Osteocyte (in vitro differentiated cells): ENCODE measurements at regions not wholly inside any gene's neighbourhood (a gene's known extent, or its start where the extent isn't known, plus 50 kb on each side); places are given as distances from the start of the nearest gene placed in this dataset.

Experiments
- DNase-seq: peaks from one replicate; pipeline ENCODE4 v3.0.0; 2021; ENCODE audit warnings: mixed read lengths; ENCODE audit not compliant: unreplicated experiment; ENCODE audit errors: extremely low spot score
- H3K27ac Mint-ChIP-seq: one replicate; pipeline ENCODE4 v1.8.0; 2021; ENCODE audit warnings: mild to moderate bottlenecking, mixed read lengths; ENCODE audit not compliant: unreplicated experiment
- H3K27me3 Mint-ChIP-seq: one replicate; pipeline ENCODE4 v1.8.0; 2021; ENCODE audit warnings: mixed read lengths; ENCODE audit not compliant: unreplicated experiment
- H3K36me3 Mint-ChIP-seq: one replicate; pipeline ENCODE4 v1.8.0; 2021; ENCODE audit warnings: mixed read lengths; ENCODE audit not compliant: unreplicated experiment
- H3K4me1 Mint-ChIP-seq: one replicate; pipeline ENCODE4 v1.8.0; 2021; ENCODE audit warnings: mixed read lengths; ENCODE audit not compliant: unreplicated experiment
- H3K4me3 Mint-ChIP-seq: one replicate; pipeline ENCODE4 v1.8.0; 2021; ENCODE audit warnings: mild to moderate bottlenecking, moderate library complexity, mixed read lengths; ENCODE audit not compliant: unreplicated experiment
- H3K9me3 Mint-ChIP-seq: one replicate; pipeline ENCODE4 v1.8.0; 2021; ENCODE audit warnings: mixed read lengths; ENCODE audit not compliant: unreplicated experiment
- TF ChIP-seq, protein P1 (sequence below): fragments of 200-600 bp; sonication (generic); IDR thresholded peaks from 2 replicates; pipeline ENCODE4 v1.5.0; 2021; ENCODE audit warnings: antibody characterized with exemption, mild to moderate bottlenecking, moderate library complexity

DNA sequence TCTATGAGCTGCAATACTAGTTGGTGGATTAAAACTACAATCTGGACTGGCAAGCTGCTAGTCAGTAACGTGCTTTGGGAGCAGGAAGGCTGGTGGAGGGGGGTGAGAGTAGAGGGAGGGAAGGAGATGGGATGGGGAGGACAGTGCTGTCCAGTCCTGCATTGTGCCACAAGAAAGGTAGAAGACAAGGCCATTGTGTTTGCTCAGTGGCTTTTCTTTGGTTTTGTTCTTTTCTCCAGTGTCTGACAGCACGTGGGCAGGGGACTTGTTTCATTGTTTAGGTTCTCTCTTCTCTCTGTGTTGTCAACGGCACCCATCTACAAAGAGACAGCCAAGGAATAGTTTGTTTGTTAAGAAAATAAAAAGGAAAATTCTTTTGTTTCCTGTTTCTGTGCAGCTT lies 362.8 kb upstream of the PLXNA2 start:
- Mint-ChIP-seq H3K4me3 (no peak overlapping the region), H3K27me3 (no peaks in the 10 kb centered on the region), H3K4me1 (no peaks in the 10 kb centered on the region), H3K36me3 (no peaks in the 10 kb centered on the region), H3K9me3 (no peaks in the 10 kb centered on the region), H3K27ac (no peak overlapping the region)
- no peak for DNase-seq
- TF ChIP-seq, protein P1, sequence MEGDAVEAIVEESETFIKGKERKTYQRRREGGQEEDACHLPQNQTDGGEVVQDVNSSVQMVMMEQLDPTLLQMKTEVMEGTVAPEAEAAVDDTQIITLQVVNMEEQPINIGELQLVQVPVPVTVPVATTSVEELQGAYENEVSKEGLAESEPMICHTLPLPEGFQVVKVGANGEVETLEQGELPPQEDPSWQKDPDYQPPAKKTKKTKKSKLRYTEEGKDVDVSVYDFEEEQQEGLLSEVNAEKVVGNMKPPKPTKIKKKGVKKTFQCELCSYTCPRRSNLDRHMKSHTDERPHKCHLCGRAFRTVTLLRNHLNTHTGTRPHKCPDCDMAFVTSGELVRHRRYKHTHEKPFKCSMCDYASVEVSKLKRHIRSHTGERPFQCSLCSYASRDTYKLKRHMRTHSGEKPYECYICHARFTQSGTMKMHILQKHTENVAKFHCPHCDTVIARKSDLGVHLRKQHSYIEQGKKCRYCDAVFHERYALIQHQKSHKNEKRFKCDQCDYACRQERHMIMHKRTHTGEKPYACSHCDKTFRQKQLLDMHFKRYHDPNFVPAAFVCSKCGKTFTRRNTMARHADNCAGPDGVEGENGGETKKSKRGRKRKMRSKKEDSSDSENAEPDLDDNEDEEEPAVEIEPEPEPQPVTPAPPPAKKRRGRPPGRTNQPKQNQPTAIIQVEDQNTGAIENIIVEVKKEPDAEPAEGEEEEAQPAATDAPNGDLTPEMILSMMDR: no peak

DNA sequence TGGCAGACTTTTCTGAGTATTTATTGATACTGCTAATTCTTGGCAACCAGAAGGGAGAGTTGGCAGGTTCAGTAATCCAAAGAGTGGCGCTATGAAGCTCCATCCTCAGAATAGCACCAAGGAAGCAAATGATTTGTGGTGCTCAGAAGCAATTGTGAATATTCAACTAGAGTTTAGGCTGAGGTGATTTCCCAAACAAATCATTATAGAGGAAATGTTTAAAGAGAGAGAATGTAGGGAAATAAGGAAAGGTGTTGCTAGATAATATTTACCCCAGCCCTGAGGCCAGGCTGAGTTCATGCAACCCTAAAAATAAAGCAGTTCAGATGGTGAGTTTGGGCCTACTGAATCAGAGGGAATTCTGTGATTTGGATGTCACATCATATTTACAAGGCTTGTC lies 363.4 kb upstream of the PLXNA2 start:
- Mint-ChIP-seq H3K27me3 (no peaks in the 10 kb centered on the region), H3K27ac (no peak overlapping the region), H3K9me3 (no peaks in the 10 kb centered on the region), H3K36me3 (no peaks in the 10 kb centered on the region), H3K4me3 (no peak overlapping the region), H3K4me1 (no peaks in the 10 kb centered on the region)
- no peak for DNase-seq
- TF ChIP-seq, protein P1: no peak

GRCh38 chr1:208614610-208615009 lies 370.4 kb upstream of the PLXNA2 start:
- Mint-ChIP-seq H3K9me3 (peaks cover 8% of the 10 kb centered on the region), H3K4me1 (no peaks in the 10 kb centered on the region), H3K27ac (no peak overlapping the region), H3K4me3 (no peak overlapping the region), H3K36me3 (no peaks in the 10 kb centered on the region), H3K27me3 (no peaks in the 10 kb centered on the region)
- TF ChIP-seq, protein P1: no peak
- DNase-seq: no peak

DNA sequence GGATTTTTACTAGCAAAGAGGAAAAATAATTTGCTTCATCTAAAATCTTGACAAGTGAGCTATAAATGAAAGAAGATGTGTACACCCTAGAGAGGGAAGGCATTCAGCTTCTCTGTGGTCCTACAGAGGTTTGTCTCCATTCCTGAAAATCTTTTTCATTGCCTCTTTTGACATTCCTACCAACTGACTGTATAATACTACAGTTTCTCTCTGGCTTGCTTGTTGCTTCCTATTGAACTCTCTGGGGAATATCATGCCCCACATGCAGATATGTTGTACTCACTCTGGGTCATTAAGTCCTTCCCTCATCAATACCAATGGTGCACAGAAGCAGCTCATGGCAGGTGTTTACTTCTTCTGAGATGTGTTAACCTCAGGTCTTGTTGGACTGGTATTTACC lies 371.2 kb upstream of the PLXNA2 start:
- Mint-ChIP-seq H3K4me3 (no peak overlapping the region), H3K27ac (no peak overlapping the region), H3K9me3 (peaks cover 15% of the 10 kb centered on the region), H3K27me3 (no peaks in the 10 kb centered on the region), H3K36me3 (no peaks in the 10 kb centered on the region), H3K4me1 (no peaks in the 10 kb centered on the region)
- DNase-seq: no peak
- TF ChIP-seq, protein P1: no peak

DNA sequence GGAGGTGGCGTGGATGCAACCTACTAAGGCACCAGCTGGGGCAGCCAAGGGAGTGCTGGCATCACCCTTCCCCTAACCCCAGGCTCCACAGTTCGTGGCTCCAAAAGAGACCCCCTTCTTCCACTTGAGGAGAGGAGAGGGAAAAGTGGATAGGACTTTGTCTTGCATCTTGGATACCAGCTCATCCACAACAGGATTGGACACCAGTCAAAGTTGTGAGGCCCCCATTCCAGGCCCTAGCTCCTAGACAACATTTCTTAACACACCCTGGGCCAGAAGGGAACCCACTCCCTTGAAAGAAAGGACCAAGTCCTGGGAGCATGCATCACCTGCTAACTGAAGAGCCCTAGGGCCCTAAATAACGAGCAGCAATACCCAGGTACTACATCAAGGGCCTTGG lies 372.6 kb upstream of the PLXNA2 start:
- Mint-ChIP-seq H3K27me3 (no peaks in the 10 kb centered on the region), H3K4me3 (no peak overlapping the region), H3K4me1 (no peaks in the 10 kb centered on the region), H3K27ac (no peak overlapping the region), H3K9me3 (peaks cover 24% of the 10 kb centered on the region), H3K36me3 (no peaks in the 10 kb centered on the region)
- TF ChIP-seq, protein P1: no peak
- DNase-seq: no peak
